NCI-H187 (cell line): ENCODE measurements at regions not wholly inside any gene's neighbourhood (a gene's known extent, or its start where the extent isn't known, plus 50 kb on each side); places are given as distances from the start of the nearest gene placed in this dataset.

Source experiments
- DNase-seq, 2 experiments: peaks; one replicate each; lab custom pipeline; 2025; lab: John Stamatoyannopoulos, UW

GRCh38 chr2:12168791-12169388 lies 422.5 kb downstream of the LPIN1 start:
- DNase-seq, result no peak

GRCh38 chr2:12169721-12170120 lies 423.3 kb downstream of the LPIN1 start:
- DNase-seq, result peak in 1 of 2 experiments; percentile 74

- DNase-seq, result no peak
Observed at GRCh38 chr2:12170121-12170520, 423.7 kb downstream of the LPIN1 start.

- DNase-seq, result no peak
Observed at GRCh38 chr2:12173271-12173942, 427.0 kb downstream of the LPIN1 start.

- no peak for DNase-seq
Observed at GRCh38 chr2:12173943-12174340, 427.5 kb downstream of the LPIN1 start.

- DNase-seq, result no peak
Observed at GRCh38 chr2:12175323-12175722, 428.9 kb downstream of the LPIN1 start.

GRCh38 chr2:12176623-12177454 lies 430.4 kb downstream of the LPIN1 start:
- DNase-seq, result no peak

GRCh38 chr2:12177455-12178288 lies 431.2 kb downstream of the LPIN1 start:
- no peak for DNase-seq

- DNase-seq, result no peak
Observed at GRCh38 chr2:12178289-12179080, 432.1 kb downstream of the LPIN1 start.

GRCh38 chr2:12180031-12180430 lies 433.6 kb downstream of the LPIN1 start:
- no peak for DNase-seq

- no peak for DNase-seq
Observed at GRCh38 chr2:12183032-12183645, 436.7 kb downstream of the LPIN1 start.

GRCh38 chr2:12192762-12193161 lies 446.3 kb downstream of the LPIN1 start:
- DNase-seq, result no peak

GRCh38 chr2:12194968-12195367 lies 448.5 kb downstream of the LPIN1 start:
- DNase-seq, result no peak

- no peak for DNase-seq
Observed at GRCh38 chr2:12196495-12196894, 450.1 kb downstream of the LPIN1 start.

- no peak for DNase-seq
Observed at GRCh38 chr2:12197133-12197532, 450.7 kb downstream of the LPIN1 start.

- no peak for DNase-seq
Observed at GRCh38 chr2:12199491-12200211, 453.2 kb downstream of the LPIN1 start.

GRCh38 chr2:12201369-12201768 lies 454.9 kb downstream of the LPIN1 start:
- no peak for DNase-seq

GRCh38 chr2:12202313-12203075 lies 456.1 kb downstream of the LPIN1 start:
- DNase-seq, result no peak

GRCh38 chr2:12203528-12203927 lies 457.1 kb downstream of the LPIN1 start:
- DNase-seq, result no peak
